Keratinocyte (primary cell): ENCODE measurements at regions not wholly inside any gene's neighbourhood (a gene's known extent, or its start where the extent isn't known, plus 50 kb on each side); places are given as distances from the start of the nearest gene placed in this dataset.

Experiments used
- DNase-seq: peaks from one replicate; pipeline ENCODE4 v3.0.0-alpha.2; 2011; ENCODE audit warnings: low read depth, missing footprints, low spot score
- FAIRE-seq: peaks from 2 replicates; lab custom pipeline; 2011; peaks lifted over from hg19 to GRCh38; lab: Jason Lieb, UNC
- H2AFZ ChIP-seq: 2 replicates; pipeline ENCODE4 v1.6.0; 2012; ENCODE audit warnings: low read length, control low read depth, inconsistent platforms; ENCODE audit not compliant: control insufficient read depth
- H3K27ac ChIP-seq: 2 replicates; pipeline ENCODE4 v1.5.1; 2011; ENCODE audit warnings: low read length; ENCODE audit not compliant: control insufficient read depth, insufficient read depth
- H3K27me3 ChIP-seq: 3 replicates; pipeline ENCODE4 v1.6.0; 2011; ENCODE audit warnings: low read length; ENCODE audit not compliant: control insufficient read depth, insufficient read depth; ENCODE audit errors: extremely low read depth
- H3K36me3 ChIP-seq, 2 experiments: 2 replicates in 1 of 2; 3 replicates in 1 of 2; pipeline ENCODE4 v1.5.1; 2011; ENCODE audit warnings: low read length in 2 of 2, mild to moderate bottlenecking in 1 of 2; ENCODE audit not compliant: control insufficient read depth in 2 of 2, insufficient read depth in 2 of 2; ENCODE audit errors: extremely low read depth in 1 of 2
- H3K4me1 ChIP-seq: 3 replicates; pipeline ENCODE4 v1.5.1; 2011; ENCODE audit warnings: low read length; ENCODE audit not compliant: control insufficient read depth, insufficient read depth; ENCODE audit errors: extremely low read depth
- H3K4me2 ChIP-seq: 3 replicates; pipeline ENCODE4 v1.6.0; 2011; ENCODE audit warnings: low read depth, low read length; ENCODE audit not compliant: control insufficient read depth, insufficient read depth; ENCODE audit errors: extremely low read depth
- H3K4me3 ChIP-seq, 3 experiments: fragments of 200-600 bp in 1 of 3; sonication (generic) in 1 of 3; 2 replicates in 2 of 3; 3 replicates in 1 of 3; pipeline ENCODE4 v1.5.1; 2011 to 2016; ENCODE audit warnings: low read length in 3 of 3, mild to moderate bottlenecking in 3 of 3, control low read depth in 2 of 3, inconsistent platforms in 1 of 3, low read depth in 1 of 3, mixed read lengths in 1 of 3, mixed run types in 1 of 3, moderate library complexity in 1 of 3; ENCODE audit not compliant: control insufficient read depth in 2 of 3, insufficient read depth in 2 of 3; ENCODE audit errors: extremely low read depth in 1 of 3
- H3K79me2 ChIP-seq: 2 replicates; pipeline ENCODE4 v1.6.0; 2012; ENCODE audit warnings: low read length; ENCODE audit not compliant: control insufficient read depth, insufficient read depth
- H3K9ac ChIP-seq: 3 replicates; pipeline ENCODE4 v1.6.0; 2011; ENCODE audit warnings: low read length; ENCODE audit not compliant: control insufficient read depth, insufficient read depth; ENCODE audit errors: extremely low read depth
- H3K9me1 ChIP-seq: 3 replicates; pipeline ENCODE4 v1.6.0; 2011; ENCODE audit warnings: low read length; ENCODE audit not compliant: control insufficient read depth, insufficient read depth; ENCODE audit errors: extremely low read depth
- H3K9me3 ChIP-seq: 2 replicates; pipeline ENCODE4 v1.5.1; 2012; ENCODE audit warnings: low read depth, low read length; ENCODE audit not compliant: control insufficient read depth
- H4K20me1 ChIP-seq: 3 replicates; pipeline ENCODE4 v1.6.0; 2011; ENCODE audit warnings: low read length; ENCODE audit not compliant: control insufficient read depth, insufficient read depth; ENCODE audit errors: extremely low read depth
- CTCF ChIP-seq, 3 experiments: IDR thresholded peaks in 1 of 3; conservative IDR thresholded peaks in 1 of 3; optimal IDR thresholded peaks in 1 of 3; 2 replicates in 2 of 3; 3 replicates in 1 of 3; pipeline versions ENCODE3 to v1.5.1; 2011; ENCODE audit warnings: low read length in 3 of 3, mild to moderate bottlenecking in 3 of 3, moderate library complexity in 2 of 3, control low read depth in 1 of 3, inconsistent platforms in 1 of 3; ENCODE audit not compliant: insufficient read depth in 2 of 3; ENCODE audit errors: extremely low read depth in 1 of 3
- EZH2 ChIP-seq: IDR thresholded peaks from one replicate; pipeline ENCODE4 v1.6.1; 2012; ENCODE audit warnings: inconsistent platforms, mild to moderate bottlenecking, low read length, moderate library complexity
- dilution Hi-C: fragments of 300-500 bp; cut with MboI; formaldehyde crosslinking; loops from one replicate; pipeline ENCODE4 v1.7.0; 2020; ENCODE audit warnings: low sequenced_read_pairs; ENCODE audit not compliant: extremely low pct_ligation_motif_present

- peak; percentile 61 for FAIRE-seq
Observed at GRCh38 chr7:39838326-39838725, 111.7 kb upstream of the CDK13 start.

GRCh38 chr7:39845006-39845405 lies 105.0 kb upstream of the CDK13 start:
- no peaks in the 10 kb centered on the region for H3K79me2 ChIP-seq
- DNase-seq (no peak), FAIRE-seq (no peak)
- dilution Hi-C loops: no loop called here
- no peaks in the 10 kb centered on the region for H4K20me1 ChIP-seq
- H3K27ac ChIP-seq: no peak overlapping the region
- H3K9ac ChIP-seq: no peak overlapping the region
- H3K4me1 ChIP-seq: no peaks in the 10 kb centered on the region
- H3K4me2 ChIP-seq: no peak overlapping the region
- H3K9me3 ChIP-seq: no peaks in the 10 kb centered on the region
- no peaks in the 10 kb centered on the region for H3K27me3 ChIP-seq
- H3K9me1 ChIP-seq: no peaks in the 10 kb centered on the region
- TF ChIP-seq CTCF (optimal IDR thresholded peaks at IDR 0.05 in 1 of 3, IDR thresholded peaks at IDR 0.05 in 1 of 3, conservative IDR thresholded peaks at IDR 0.05 in 1 of 3; ENCODE audit: extremely low read depth in 1 of 3, insufficient read depth in 2 of 3, low read length in 3 of 3): no peak
- no peak for TF ChIP-seq EZH2
- H3K4me3 ChIP-seq: no peak overlapping the region
- no peaks in the 10 kb centered on the region for H3K36me3 ChIP-seq
- no peak overlapping the region for H2AFZ ChIP-seq

More at GRCh38 chr7:39838326-39838725, 111.7 kb upstream of the CDK13 start:
- Histone ChIP-seq H3K9me3 (no peaks in the 10 kb centered on the region), H3K4me3 (no peak overlapping the region), H3K79me2 (no peaks in the 10 kb centered on the region), H3K9ac (no peak overlapping the region), H3K9me1 (no peaks in the 10 kb centered on the region), H3K36me3 (no peaks in the 10 kb centered on the region), H3K4me1 (no peaks in the 10 kb centered on the region), H4K20me1 (no peaks in the 10 kb centered on the region), H3K27me3 (peaks cover 25% of the 10 kb centered on the region), H2AFZ (no peak overlapping the region), H3K4me2 (no peak overlapping the region), H3K27ac (no peak overlapping the region)
- dilution Hi-C loops: no loop called here
- no peak for DNase-seq
- TF ChIP-seq CTCF (optimal IDR thresholded peaks at IDR 0.05 in 1 of 3, IDR thresholded peaks at IDR 0.05 in 1 of 3, conservative IDR thresholded peaks at IDR 0.05 in 1 of 3; ENCODE audit: extremely low read depth in 1 of 3, insufficient read depth in 2 of 3, low read length in 3 of 3) (no peak), EZH2 (no peak)
